Activated gamma-delta T cell (primary cell): ENCODE measurements at regions not wholly inside any gene's neighbourhood (a gene's known extent, or its start where the extent isn't known, plus 50 kb on each side); places are given as distances from the start of the nearest gene placed in this dataset.
A peak's percentile ranks its signal among the peaks of the same experiment; 100 is the strongest.

Experiments
- DNase-seq: peaks from one replicate; lab custom pipeline; 2025; lab: John Stamatoyannopoulos, UW

DNA sequence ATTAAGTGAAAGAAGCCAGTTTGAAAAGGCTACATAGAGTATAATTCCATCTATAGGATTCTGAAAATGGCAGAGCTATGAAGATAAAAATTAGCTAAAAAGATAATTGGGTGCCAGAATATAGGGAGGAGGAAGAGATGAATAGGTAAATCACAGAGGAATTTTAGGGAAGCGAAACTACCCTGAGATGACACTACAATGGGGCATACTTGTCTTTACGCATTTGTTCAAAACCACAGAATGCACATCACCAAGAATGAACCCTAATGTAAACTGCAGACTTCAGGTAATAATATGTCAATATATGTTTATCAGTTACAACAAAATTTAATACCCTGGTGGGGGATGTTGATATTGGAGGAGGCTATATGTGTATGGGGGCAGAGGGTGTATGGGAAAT is 1342.9 kb downstream of the ADGRL3 start:
- no peak for DNase-seq

DNA sequence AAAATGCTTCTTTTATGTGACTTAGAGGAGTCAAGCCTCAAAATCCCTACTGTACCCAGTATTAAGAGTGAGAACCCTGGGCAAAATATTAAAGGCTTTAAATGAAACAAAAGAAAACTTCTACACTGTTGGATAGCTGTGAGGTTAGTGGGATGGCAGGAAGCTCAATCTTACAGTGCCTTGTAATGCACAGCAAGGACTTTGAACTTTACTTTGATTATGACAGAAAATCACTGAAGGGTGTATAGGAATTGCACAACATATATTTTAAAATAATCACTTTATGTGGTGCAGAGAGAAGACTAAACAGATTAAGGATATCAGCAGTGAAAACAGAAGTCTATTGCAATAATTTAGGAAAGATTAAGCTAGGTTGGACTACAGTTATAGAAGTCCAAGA is 1333.4 kb downstream of the ADGRL3 start:
- DNase-seq = no peak

DNA sequence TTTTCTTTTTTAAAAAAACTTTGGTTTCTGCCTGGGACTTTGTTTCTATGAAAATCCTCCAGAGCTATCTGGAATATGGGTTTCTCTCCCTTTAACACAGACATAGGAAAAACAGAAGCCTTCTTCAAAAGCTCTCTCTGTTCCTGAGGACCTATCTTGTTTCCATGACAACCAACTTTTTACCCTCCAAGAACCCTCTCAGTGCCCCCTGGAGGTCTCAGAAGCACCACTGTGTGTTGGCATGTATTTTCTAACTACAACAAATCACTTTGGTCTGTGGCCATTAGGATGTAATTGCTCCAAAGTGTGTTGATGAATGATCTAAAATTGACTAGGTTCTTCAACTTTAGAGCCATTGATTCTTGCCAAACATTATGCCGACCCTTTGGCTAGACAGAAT is 1331.6 kb downstream of the ADGRL3 start:
- no peak for DNase-seq

DNA sequence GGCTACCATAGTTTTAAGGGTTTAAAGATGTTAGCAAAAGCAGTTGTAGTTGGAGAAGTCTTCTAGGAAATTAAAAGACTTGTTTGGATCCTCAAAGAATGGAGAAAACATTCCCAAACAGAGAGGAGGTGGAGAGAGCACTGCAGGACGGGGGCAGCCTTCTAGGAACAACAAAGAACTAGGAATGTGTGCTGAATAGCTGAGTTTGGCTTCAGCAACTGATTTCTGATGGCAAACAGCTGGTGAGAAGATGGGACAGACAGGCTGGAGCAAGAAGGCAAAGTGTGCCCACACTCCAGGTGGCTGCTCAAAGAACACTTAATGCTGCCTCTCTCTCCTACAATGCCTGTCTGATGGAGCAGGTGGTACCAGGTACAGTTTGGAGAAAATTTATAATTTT is 1331.1 kb downstream of the ADGRL3 start:
- DNase-seq = no peak

DNA sequence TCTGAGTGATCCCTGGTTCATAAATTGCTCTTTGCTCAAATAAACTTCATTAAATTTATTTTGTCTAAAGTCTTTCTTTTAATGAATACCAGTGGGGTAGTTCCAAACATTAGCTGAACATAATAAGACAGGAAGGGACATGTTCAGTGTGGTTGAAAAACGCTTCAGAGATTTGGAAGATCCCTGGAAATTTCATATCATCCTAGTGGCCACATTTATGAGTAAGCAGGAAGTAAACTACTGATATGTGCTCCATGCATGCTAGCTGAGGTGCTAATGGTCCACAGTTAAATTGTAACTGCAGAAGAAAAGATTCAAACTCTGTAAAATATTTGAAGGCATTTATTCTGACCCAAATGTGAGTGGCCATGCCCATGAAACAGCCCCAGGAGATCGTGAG is 1328.7 kb downstream of the ADGRL3 start:
- no peak for DNase-seq

DNA sequence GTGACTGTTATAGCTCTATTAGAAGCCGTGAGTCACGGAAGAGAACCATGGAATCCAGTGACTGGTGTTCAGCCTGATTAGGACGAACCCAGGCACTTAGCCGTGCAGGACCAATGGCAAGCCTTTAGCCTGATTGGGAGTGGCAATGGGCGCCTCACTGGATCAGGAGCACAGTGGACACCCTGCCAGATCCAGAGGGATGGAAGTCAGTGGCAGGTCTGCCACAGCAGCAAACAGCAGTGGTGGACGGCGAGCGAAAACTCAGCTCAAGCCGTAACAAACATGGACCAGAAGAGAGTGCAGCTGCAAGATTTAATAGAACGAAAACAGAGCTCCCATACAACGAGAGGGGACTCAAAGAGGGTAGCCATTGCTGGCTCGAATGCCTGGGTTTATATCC is 1326.5 kb downstream of the ADGRL3 start:
- no peak for DNase-seq

DNA sequence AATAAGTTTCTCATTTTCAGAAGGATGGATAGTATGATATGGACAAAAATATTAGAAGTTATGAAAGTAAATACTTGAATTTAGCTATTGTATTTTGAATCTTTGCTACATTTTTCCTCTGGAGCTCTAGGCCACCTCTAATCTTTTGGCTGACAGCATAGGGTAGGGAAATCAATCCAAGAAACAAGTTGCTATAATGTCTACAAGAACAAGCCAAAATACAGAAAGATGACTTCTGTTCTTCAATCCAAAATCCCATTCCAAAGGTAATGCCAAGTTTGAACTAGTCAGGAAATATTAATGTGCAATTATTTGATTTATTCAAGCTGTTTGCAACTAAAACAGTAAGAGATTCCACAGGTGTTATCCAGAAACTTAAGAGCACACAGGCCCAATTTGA is 1323.1 kb downstream of the ADGRL3 start:
- no peak for DNase-seq

DNA sequence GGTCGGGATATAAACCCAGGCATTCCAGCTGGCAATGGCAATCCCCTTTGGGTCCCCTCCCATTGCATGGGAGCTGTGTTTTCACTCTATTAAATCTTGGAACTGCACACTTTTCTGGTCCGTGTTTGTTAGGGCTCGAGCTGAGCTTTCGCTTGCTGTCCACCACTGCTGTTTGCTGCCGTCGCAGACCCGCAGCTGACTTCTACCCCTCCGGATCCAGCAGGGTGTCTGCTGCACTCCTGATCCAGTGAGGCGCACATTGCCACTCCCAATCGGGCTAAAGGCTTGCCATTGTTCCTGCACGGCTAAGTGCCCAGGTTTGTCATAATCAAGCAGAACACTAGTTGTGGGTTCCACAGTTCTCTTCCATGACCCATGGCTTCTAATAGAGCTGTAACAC is 1322.1 kb downstream of the ADGRL3 start:
- no peak for DNase-seq

DNA sequence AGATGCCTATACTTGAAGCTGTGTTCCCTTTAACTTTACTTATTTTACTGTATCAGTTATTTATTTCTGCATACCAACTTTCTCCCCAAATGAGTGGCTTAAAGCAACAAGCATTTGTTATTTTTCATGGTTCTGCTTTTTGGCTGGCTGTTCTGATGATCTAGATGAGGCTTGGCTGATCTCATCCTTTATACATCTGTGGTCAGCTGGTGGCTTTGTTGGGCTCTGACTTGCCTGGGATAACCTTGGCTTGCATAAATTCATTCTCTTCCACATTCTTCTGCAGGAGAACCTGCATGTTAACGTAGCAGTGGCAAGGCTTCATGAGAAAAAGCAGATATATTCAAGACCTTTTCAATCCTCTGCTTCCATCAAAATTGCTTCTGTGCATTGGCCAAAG is 1317.6 kb downstream of the ADGRL3 start:
- DNase-seq = no peak

DNA sequence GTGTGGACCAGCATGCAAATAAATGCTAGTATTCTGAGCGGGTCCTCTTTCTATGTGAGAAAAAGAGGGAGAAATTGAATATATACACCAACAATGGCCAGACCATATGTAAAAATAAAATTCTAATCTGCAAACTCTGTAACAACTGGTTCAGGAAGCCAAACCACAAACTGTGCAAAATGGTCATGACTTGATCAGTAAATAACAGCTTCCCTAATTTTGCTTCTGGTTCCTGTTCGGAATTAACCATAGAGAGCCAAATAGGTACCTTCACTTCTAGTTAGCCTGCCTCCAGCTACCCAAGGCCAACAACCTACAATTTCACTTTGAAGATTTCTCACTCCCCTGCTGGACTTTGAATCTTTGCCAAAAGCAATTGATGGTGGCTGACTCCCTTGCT is 1313.2 kb downstream of the ADGRL3 start:
- DNase-seq = no peak

DNA sequence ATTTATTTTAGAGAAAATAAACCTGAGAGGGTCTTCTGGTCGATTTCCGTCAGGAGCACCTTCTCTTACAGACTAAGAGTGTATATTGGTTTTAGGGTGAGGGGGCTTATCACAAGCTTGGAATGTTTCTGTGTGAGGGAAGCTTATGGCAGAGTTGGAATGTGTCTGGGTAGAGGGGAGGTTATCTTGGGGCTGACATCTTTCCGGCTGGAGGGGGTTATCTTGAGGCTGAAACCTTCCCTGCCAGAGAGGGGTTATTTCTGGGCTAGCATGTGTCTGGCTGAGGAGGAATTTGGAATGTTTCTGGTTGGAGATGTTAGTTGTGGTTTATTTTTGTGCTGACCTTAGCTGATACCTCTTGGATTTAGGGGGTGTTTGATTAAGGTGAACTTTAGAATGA is 1312.1 kb downstream of the ADGRL3 start:
- no peak for DNase-seq

DNA sequence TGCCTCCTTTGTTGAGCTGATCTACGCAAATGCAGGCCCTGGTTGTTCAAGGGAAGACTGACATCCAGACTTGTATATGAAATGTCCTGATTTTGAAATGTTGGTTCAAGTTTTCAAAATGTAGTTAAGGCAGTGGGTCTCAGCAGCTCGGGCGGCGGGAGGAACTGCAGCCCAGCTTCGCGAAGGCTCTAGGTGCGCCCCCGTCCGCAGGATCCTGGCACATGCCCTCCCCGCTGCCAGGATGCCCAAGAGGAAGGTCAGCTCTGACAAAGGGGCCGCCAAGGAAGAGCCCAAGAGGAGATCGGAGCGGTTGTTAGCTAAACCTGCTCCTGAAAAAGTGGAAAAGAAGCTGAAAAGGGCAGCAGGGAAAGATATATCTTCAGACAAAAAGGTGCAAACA is 1310.1 kb downstream of the ADGRL3 start:
- no peak for DNase-seq

DNA sequence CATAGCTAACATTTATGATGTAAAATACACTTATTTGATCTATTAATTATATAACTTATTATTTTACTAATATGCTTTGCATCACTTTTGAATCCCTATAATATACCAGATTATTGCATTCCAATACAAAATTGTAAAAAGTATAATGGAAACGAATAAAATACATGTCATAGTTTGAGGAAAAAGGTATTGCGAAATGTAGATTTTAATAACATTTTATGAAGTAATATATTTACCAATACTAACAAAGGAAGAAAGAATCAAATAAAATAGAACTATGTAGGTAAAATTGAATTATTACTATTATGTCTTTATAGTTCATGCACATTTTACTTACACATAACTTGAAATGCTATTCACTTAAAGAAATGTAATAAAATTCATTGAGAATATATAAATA is 1300.2 kb downstream of the ADGRL3 start:
- no peak for DNase-seq

DNA sequence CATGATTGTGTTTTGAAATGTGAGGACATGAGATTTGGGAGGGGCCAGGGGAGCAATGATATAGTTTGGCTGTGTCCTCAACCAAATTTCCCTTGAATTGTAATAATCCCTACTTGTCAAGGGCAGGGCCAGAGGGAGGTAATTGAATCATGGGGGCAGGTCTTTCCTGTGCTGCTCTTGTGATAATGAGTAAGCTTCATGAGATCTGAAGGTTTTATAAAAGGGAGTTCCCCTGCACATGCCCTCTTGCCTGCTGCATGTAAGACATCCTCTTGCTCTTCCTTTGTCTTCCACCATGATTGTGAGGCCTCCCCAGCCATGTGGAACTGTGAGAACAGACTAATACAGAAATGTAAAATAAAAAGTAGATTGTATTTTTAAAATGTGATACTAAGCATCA is 1294.9 kb downstream of the ADGRL3 start:
- no peak for DNase-seq

DNA sequence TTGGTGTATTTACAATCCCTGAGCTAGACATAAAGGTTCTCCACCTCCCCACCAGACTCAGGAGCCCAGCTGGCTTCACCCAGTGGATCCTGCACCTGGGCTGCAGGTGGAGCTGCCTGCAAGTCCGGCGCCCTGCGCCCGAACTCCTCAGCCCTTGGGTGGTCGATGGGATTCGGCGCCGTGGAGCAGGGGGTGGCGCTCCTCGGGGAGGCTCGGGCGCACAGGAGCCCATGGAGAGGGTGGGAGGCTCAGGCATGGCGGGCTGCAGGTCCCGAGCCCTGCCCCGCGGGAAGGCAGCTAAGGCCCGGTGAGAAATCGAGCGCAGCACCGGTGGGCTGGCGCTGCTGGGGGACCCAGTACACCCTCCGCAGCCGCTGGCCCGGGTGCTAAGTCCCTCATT is 1291.6 kb downstream of the ADGRL3 start:
- peak; percentile 13 for DNase-seq

DNA sequence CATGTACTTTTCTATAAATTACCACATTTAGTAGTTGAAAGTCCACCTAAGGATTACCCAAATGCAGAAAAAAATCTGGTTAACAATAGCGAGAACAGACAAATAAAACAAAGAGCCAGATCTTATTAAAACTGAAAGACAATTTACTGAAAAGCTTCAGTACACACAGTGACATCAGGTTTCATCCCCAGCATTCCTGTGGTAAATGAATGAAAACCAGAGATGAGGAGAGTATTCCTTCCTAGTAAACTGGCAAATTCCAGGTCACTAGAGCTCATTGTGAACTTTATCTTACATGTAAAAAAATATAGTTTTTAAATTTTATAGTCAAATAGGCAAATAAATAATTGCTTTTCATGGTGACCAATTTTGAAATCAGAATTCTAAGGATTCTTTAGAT is 1290.5 kb downstream of the ADGRL3 start:
- DNase-seq = no peak

DNA sequence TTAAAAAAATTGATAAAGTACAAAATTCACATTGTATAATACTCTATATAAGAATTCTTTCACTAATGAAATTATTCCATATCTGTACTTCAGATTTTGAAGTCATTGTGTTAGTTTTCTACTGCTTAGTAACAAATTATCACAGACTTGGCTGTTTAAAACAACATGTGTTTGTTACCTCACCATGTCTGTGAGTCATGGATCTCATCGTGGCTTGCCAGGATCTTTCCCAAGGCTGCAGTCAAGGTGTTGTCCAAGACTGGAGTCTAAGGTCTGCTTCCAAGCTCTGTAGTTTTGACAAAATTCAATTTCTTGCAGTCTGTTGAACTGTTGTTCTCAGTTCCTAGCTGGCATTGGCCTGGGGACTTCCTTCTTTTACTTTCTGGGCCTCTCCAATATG is 1286.9 kb downstream of the ADGRL3 start:
- DNase-seq = no peak

DNA sequence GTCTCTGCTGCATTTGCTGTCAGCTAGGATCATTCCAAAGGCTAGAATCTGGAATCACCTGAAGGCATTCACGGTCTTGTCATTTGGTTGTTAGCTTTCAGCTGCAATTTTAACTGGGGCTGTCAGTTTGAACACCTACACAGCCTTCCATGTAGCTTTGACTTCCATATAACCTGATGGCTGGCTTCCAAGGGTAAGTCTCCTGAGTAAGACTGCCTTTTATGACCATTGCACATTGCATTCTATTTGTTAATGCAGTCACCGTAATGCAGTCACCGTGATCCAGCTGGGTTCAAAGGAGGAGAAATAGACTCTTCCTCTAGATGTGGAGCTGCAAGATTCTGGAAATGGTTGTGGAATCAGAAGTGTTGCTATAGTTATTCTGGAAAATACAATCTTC is 1284.2 kb downstream of the ADGRL3 start:
- DNase-seq = no peak

DNA sequence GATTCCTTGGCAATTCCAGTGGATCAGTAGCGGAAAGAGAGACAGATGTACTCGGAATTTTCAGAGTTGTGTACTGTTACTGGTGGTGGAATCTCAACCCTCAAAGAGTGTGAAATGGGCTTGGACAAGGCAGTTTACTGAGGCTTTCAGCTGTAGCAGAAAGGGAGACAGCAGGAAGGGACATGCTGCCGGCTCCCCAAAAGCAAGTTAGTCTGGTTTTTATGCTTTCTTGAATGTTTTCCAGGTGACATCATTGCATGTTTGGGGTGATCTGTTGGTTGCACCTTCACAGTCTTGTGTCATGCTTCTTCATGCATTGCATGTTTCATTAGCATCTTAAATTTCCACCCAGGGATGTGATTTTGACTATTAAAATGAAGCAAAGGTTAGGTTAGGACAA is 1282.2 kb downstream of the ADGRL3 start:
- DNase-seq = no peak

DNA sequence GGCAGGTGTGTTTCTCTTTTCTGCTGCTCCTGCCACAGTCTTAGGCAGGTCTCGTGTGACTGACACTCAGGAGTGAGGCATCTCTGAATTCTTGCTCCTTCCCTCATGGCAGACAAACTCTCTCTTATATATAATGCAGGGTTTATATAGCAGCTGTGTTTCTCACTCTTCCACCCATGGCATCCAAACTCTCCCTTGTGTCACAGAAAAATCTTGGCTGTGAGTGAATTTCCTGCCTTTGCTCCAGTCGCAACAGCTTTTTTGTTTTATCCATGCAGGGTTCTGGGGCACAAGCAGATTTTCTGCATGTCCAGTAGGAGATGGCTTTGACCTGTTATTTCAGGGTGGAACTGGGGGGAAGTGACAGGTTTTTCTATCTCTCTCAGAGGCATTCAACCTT is 1275.5 kb downstream of the ADGRL3 start:
- DNase-seq = no peak

DNA sequence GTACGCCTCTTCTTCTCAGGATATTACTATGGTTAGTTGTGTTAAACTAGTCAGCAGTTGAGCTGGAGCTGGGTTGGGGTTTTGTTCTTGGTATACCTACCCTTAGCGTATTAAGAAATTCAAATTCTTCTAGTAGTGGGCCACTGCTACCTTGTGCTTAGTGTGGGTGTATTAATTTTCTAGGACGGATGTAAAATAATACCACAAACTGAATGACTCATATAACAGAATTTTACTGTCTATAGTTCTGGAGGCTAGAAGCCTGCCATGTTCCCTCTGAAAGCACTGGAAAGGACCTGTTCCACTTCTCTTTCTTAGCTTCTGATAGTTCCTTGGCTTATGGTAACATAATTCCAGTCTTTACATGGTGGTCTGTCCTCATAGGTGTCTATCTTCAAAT is 1274.7 kb downstream of the ADGRL3 start:
- DNase-seq = no peak

DNA sequence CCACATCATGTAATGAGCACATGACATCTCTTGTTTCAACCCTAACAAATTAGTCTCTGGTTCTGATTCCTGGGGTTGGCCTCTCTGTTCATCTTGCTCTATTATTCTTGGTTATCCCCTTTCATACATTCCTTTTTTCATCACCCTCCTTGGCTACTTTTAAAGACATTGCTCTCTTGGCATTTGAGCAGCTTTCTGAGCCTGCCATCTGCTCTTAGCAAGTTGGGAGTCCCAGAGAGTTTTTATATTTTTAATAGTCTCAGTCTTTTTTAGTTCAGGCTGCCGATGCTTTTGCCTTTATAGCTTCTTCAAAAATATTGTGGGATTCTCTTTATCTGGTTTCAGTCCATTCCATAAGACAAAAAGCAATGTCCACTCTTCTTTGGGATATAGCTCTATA is 1270.9 kb downstream of the ADGRL3 start:
- DNase-seq = no peak

DNA sequence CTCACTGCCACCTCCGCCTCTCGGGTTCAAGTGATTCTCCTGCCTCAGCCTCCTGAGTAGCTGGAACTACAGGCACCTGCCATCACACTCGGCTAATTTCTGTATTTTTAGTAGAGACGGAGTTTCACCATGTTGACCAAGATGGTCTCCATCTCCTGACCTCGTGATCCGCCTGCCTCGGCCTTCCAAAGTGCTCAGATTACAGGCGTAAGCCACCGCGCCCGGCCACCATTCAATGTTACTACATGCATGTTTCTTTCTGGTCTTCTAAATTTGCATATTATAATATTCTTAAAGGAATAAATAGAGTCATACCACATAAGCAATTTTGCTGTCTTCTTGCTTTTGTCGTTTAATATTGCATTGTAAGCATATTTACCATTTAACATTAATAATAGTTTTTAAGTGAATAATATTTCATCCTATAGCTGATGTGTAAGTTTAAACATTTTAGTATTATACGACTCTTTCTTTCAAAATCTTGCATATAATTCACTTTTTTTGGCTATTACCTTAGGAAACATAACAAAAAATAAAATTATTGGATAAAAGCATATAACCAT is 1270.4 kb downstream of the ADGRL3 start:
- no peak for DNase-seq

DNA sequence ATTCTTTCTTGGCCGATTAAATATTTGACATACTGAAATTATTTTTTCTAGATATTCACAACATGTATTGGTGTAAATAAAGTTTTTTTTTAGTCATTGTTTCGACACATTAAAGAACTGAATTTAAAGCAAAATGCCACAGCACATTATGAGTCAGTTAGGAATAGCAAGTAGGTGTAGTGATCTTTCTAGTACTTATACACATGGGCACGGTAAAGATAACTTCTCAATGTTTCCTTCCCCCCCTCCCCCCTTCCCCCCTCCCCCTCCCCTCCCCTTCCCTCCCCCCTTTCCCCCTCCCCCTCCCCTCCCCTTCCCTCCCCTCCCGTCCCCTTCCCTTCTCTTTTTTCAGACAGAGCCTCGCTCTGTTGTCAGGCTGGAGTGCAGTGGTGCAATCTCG is 1269.9 kb downstream of the ADGRL3 start:
- DNase-seq = no peak

DNA sequence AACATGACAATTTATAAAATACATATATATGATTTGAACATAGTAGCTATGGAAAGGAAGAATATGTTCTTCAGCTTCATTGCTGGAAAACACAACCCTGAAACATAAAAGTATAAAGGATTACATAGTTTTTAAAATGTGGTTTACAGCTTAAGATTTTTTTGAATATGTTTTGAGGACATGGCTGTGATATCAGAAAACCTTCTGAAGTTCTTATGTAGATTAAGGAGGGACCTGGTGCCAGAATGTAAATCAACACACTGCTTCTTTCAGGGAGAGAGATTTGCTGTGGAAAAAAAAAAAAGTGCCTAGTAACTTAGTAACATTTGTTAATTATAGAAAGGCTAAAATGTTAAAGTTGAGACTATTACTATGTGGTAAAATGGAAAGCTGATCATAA is 1261.8 kb downstream of the ADGRL3 start:
- no peak for DNase-seq
